Loucy (cell line): ENCODE measurements at regions not wholly inside any gene's neighbourhood (a gene's known extent, or its start where the extent isn't known, plus 50 kb on each side); places are given as distances from the start of the nearest gene placed in this dataset.

Experiments used
- H2AFZ ChIP-seq: fragments of 200-600 bp; sonication (generic); 2 replicates; pipeline ENCODE4 v1.6.0; 2016; ENCODE audit warnings: antibody characterized with exemption, mild to moderate bottlenecking, low read length, moderate library complexity
- H3F3A ChIP-seq: fragments of 200-600 bp; 2 replicates; pipeline ENCODE4 v1.6.0; 2016; ENCODE audit warnings: antibody characterized with exemption, low read depth, mild to moderate bottlenecking
- H3K27me3 ChIP-seq: fragments of 200-600 bp; sonication (generic); 2 replicates; pipeline ENCODE4 v1.6.1; 2014; ENCODE audit warnings: low read length, mild to moderate bottlenecking; ENCODE audit not compliant: insufficient read depth, poor library complexity, severe bottlenecking
- H3K36me3 ChIP-seq: fragments of 200-600 bp; sonication (generic); 2 replicates; pipeline ENCODE4 v1.6.1; 2016; ENCODE audit warnings: low read length; ENCODE audit not compliant: insufficient read depth
- H3K4me1 ChIP-seq: fragments of 200-600 bp; sonication (generic); 2 replicates; pipeline ENCODE4 v1.5.1; 2014; ENCODE audit warnings: low read length, mild to moderate bottlenecking; ENCODE audit not compliant: insufficient read depth, poor library complexity, severe bottlenecking
- H3K4me2 ChIP-seq: fragments of 200-600 bp; sonication (generic); 2 replicates; pipeline ENCODE4 v1.6.0; 2014; ENCODE audit warnings: antibody characterized with exemption, low read length, low read depth, mild to moderate bottlenecking; ENCODE audit not compliant: poor library complexity, severe bottlenecking
- H3K4me3 ChIP-seq: fragments of 200-600 bp; sonication (generic); 2 replicates; pipeline ENCODE4 v1.5.1; 2014; ENCODE audit warnings: low read length, mild to moderate bottlenecking, mixed read lengths; ENCODE audit not compliant: poor library complexity, severe bottlenecking
- H3K79me2 ChIP-seq: fragments of 200-600 bp; sonication (generic); 2 replicates; pipeline ENCODE4 v1.6.1; 2014; ENCODE audit warnings: low read length; ENCODE audit not compliant: insufficient read depth
- H3K9ac ChIP-seq: fragments of 200-600 bp; sonication (generic); 2 replicates; pipeline ENCODE4 v1.6.0; 2014; ENCODE audit warnings: mild to moderate bottlenecking, low read depth, low read length, moderate library complexity; ENCODE audit not compliant: poor library complexity, severe bottlenecking
- H3K9me2 ChIP-seq: fragments of 200-600 bp; sonication (generic); replicated peaks from 2 replicates; pipeline ENCODE4 v1.6.1; 2016; ENCODE audit warnings: low read depth, low read length, mixed read lengths
- H3K9me3 ChIP-seq: fragments of 200-600 bp; sonication (generic); 2 replicates; pipeline ENCODE4 v1.6.1; 2014; ENCODE audit warnings: mild to moderate bottlenecking, antibody characterized with exemption, low read length, low read depth; ENCODE audit not compliant: insufficient read depth
- H4K20me1 ChIP-seq: fragments of 200-600 bp; sonication (generic); 2 replicates; pipeline ENCODE4 v1.6.0; 2014; ENCODE audit warnings: antibody characterized with exemption, low read length, mild to moderate bottlenecking; ENCODE audit not compliant: insufficient read depth, poor library complexity, severe bottlenecking
- EZH2phosphoT487 ChIP-seq: fragments of 200-600 bp; IDR thresholded peaks from 2 replicates; pipeline ENCODE4 v1.6.1; 2018; ENCODE audit warnings: antibody characterized with exemption, mild to moderate bottlenecking, moderate library complexity, borderline replicate concordance
- TF ChIP-seq, protein P1 (sequence below): fragments of 200-600 bp; sonication (generic); conservative IDR thresholded peaks from 2 replicates; pipeline ENCODE4 v1.5.1; 2014; ENCODE audit warnings: mild to moderate bottlenecking, antibody characterized with exemption, low read length

DNA sequence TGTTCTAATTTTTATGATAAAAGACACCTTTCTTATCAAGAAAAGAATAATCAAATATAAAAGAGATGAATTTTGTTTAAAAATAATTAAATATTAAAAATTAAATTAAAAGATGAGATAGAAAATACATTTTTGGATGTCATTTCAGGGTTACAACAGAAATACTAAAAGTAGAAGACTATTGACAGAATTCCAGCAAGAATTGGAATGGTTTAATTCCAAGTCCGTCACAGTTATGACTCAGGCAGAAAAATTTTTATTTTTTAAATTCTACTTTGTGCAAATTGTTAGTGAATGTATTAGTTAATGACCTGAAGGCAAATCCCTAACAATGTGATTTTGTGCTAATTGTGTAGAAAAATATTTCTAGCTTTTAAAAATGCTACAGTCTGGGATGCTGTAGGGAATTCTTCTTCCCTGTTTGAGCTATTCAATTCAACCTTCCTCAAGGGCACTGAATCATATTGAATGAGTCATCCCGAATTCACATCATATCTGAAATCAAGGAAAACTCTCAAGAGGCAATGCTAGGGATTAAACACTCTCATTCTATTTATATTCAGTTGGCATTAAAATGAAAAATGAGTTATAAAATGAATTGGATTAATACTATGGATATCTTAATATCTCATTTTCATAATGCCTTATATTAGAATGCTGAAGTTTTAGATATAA, 633.5 kb upstream of the ATXN8OS start:
- Histone ChIP-seq H3K27me3 (no peaks in the 10 kb centered on the region), H3K4me3 (no peak overlapping the region), H3K9ac (no peak overlapping the region), H3F3A (no peaks in the 10 kb centered on the region), H3K36me3 (no peaks in the 10 kb centered on the region), H2AFZ (no peak overlapping the region), H4K20me1 (no peaks in the 10 kb centered on the region), H3K79me2 (no peaks in the 10 kb centered on the region), H3K9me2 (no peaks in the 10 kb centered on the region), H3K4me2 (no peak overlapping the region), H3K9me3 (no peaks in the 10 kb centered on the region), H3K4me1 (no peaks in the 10 kb centered on the region)
- no peak for TF ChIP-seq EZH2phosphoT487
- TF ChIP-seq, protein P1, sequence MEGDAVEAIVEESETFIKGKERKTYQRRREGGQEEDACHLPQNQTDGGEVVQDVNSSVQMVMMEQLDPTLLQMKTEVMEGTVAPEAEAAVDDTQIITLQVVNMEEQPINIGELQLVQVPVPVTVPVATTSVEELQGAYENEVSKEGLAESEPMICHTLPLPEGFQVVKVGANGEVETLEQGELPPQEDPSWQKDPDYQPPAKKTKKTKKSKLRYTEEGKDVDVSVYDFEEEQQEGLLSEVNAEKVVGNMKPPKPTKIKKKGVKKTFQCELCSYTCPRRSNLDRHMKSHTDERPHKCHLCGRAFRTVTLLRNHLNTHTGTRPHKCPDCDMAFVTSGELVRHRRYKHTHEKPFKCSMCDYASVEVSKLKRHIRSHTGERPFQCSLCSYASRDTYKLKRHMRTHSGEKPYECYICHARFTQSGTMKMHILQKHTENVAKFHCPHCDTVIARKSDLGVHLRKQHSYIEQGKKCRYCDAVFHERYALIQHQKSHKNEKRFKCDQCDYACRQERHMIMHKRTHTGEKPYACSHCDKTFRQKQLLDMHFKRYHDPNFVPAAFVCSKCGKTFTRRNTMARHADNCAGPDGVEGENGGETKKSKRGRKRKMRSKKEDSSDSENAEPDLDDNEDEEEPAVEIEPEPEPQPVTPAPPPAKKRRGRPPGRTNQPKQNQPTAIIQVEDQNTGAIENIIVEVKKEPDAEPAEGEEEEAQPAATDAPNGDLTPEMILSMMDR: no peak

DNA sequence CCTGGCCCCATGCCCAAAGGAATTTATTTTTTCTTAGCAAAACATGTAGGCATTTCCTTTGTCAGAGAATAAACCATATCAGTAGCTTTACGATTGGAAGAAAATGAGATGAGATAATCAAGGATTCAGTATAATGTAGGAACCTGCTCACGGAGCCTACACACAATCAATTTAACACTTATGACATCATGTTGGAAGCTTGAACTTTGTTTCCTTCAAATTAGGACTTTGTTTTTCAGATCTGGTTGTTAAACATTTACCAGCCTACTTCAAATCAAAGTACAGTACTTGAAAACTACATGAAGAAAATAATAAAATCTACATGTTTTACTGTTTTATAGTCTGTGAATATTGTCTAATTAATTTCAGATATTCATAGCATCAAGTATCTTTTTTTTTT, 639.0 kb upstream of the ATXN8OS start:
- no peaks in the 10 kb centered on the region for H3F3A ChIP-seq
- H3K27me3 ChIP-seq: no peaks in the 10 kb centered on the region
- no peaks in the 10 kb centered on the region for H3K9me3 ChIP-seq
- H3K4me1 ChIP-seq: no peaks in the 10 kb centered on the region
- no peak overlapping the region for H3K4me2 ChIP-seq
- no peaks in the 10 kb centered on the region for H3K36me3 ChIP-seq
- no peaks in the 10 kb centered on the region for H3K9me2 ChIP-seq
- no peak overlapping the region for H3K9ac ChIP-seq
- H3K4me3 ChIP-seq: no peak overlapping the region
- no peak overlapping the region for H2AFZ ChIP-seq
- no peaks in the 10 kb centered on the region for H4K20me1 ChIP-seq
- H3K79me2 ChIP-seq: no peaks in the 10 kb centered on the region
- no peak for TF ChIP-seq EZH2phosphoT487
- TF ChIP-seq, protein P1: no peak

DNA sequence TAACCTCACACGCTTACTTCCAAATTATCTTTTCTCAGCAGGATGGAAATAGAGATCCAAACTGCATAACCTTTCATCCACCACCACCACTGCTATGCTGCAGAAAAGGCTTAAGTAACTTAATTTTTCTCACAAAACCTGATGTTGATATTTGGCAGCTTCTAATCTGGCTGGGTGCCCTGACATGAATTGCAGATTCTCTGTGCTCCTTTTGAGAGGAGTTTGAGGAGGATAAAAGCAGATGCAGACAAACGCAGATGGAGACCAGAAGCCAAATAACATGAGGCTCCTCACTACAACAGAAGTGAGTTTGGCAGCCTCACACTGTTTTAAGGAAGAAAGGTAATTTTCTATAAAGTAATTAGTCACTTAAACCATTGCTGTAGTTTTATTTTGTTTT, 646.2 kb upstream of the ATXN8OS start:
- TF ChIP-seq, protein P1: no peak
- TF ChIP-seq EZH2phosphoT487: no peak
- Histone ChIP-seq H2AFZ (no peak overlapping the region), H3K9me3 (no peaks in the 10 kb centered on the region), H3K9me2 (no peaks in the 10 kb centered on the region), H3K4me3 (no peak overlapping the region), H3K27me3 (no peaks in the 10 kb centered on the region), H3K36me3 (no peaks in the 10 kb centered on the region), H3K4me1 (no peaks in the 10 kb centered on the region), H3K4me2 (no peak overlapping the region), H3K9ac (no peak overlapping the region), H3K79me2 (no peaks in the 10 kb centered on the region), H3F3A (no peaks in the 10 kb centered on the region), H4K20me1 (no peaks in the 10 kb centered on the region)
